Glutamatergic neuron (in vitro differentiated cells): ENCODE measurements at regions not wholly inside any gene's neighbourhood (a gene's known extent, or its start where the extent isn't known, plus 50 kb on each side); places are given as distances from the start of the nearest gene placed in this dataset.
A peak's percentile ranks its signal among the peaks of the same experiment; 100 is the strongest.

Experiments
- DNase-seq: peaks from one replicate; pipeline ENCODE4 v3.0.0; 2022
- H3K27ac Mint-ChIP-seq: one replicate; pipeline ENCODE4 v1.8.0; 2020; ENCODE audit warnings: mild to moderate bottlenecking, mixed read lengths, inconsistent platforms; ENCODE audit not compliant: unreplicated experiment
- H3K27me3 Mint-ChIP-seq: one replicate; pipeline ENCODE4 v1.8.0; 2020; ENCODE audit warnings: mild to moderate bottlenecking, moderate library complexity, mixed read lengths, inconsistent platforms; ENCODE audit not compliant: unreplicated experiment
- H3K36me3 Mint-ChIP-seq: one replicate; pipeline ENCODE4 v1.8.0; 2020; ENCODE audit warnings: mild to moderate bottlenecking, mixed read lengths, inconsistent platforms; ENCODE audit not compliant: unreplicated experiment
- H3K4me1 Mint-ChIP-seq: one replicate; pipeline ENCODE4 v1.8.0; 2020; ENCODE audit warnings: mild to moderate bottlenecking, low read depth, mixed read lengths, inconsistent platforms; ENCODE audit not compliant: unreplicated experiment
- H3K4me3 Mint-ChIP-seq: one replicate; pipeline ENCODE4 v1.8.0; 2020; ENCODE audit warnings: mild to moderate bottlenecking, mixed read lengths, inconsistent platforms; ENCODE audit not compliant: unreplicated experiment
- H3K9me3 Mint-ChIP-seq: one replicate; pipeline ENCODE4 v1.8.0; 2020; ENCODE audit warnings: mild to moderate bottlenecking, moderate library complexity, mixed read lengths, inconsistent platforms; ENCODE audit not compliant: unreplicated experiment
- CTCF ChIP-seq: fragments of 200-600 bp; sonication (generic); IDR thresholded peaks from one replicate; pipeline ENCODE4 v1.5.0; 2021; ENCODE audit not compliant: partially characterized antibody, unreplicated experiment

GRCh38 chr7:10888861-10889260, 84.8 kb upstream of the PHF14 start:
- peaks cover 8% of the 10 kb centered on the region for H3K4me1 Mint-ChIP-seq
- TF ChIP-seq CTCF = no peak
- no peak for DNase-seq

GRCh38 chr7:10889266-10889898, 84.3 kb upstream of the PHF14 start:
- H3K4me3 Mint-ChIP-seq = no peak overlapping the region
- H3K27me3 Mint-ChIP-seq = peaks cover 4% of the 10 kb centered on the region
- peaks cover 6% of the 10 kb centered on the region for H3K9me3 Mint-ChIP-seq
- peak; percentile 75 for TF ChIP-seq CTCF
- H3K4me1 Mint-ChIP-seq = peaks cover 8% of the 10 kb centered on the region
- no peaks in the 10 kb centered on the region for H3K36me3 Mint-ChIP-seq
- peak; percentile 39 for DNase-seq
- H3K27ac Mint-ChIP-seq = peak overlapping the region; percentile 89

More at GRCh38 chr7:10888861-10889260, 84.8 kb upstream of the PHF14 start:
- Mint-ChIP-seq H3K27ac (peak overlapping the region; percentile 89), H3K9me3 (peaks cover 6% of the 10 kb centered on the region), H3K36me3 (no peaks in the 10 kb centered on the region), H3K27me3 (peaks cover 4% of the 10 kb centered on the region), H3K4me3 (no peak overlapping the region)

GRCh38 chr7:10908600-10908999, 65.1 kb upstream of the PHF14 start:
- Mint-ChIP-seq H3K4me3 (peak overlapping the region; percentile 10), H3K27ac (no peak overlapping the region), H3K4me1 (no peaks in the 10 kb centered on the region), H3K36me3 (peaks cover 5% of the 10 kb centered on the region), H3K9me3 (no peaks in the 10 kb centered on the region), H3K27me3 (peaks cover 2% of the 10 kb centered on the region)
- DNase-seq = no peak
- TF ChIP-seq CTCF = no peak

GRCh38 chr7:10910447-10910846, 63.2 kb upstream of the PHF14 start:
- H3K27me3 Mint-ChIP-seq = peaks cover 2% of the 10 kb centered on the region
- peaks cover 5% of the 10 kb centered on the region for H3K36me3 Mint-ChIP-seq
- DNase-seq = no peak
- no peak for TF ChIP-seq CTCF
- no peak overlapping the region for H3K27ac Mint-ChIP-seq
- no peak overlapping the region for H3K4me3 Mint-ChIP-seq
- H3K4me1 Mint-ChIP-seq = no peaks in the 10 kb centered on the region
- H3K9me3 Mint-ChIP-seq = no peaks in the 10 kb centered on the region

- TF ChIP-seq CTCF = no peak
- no peak overlapping the region for H3K27ac Mint-ChIP-seq
- H3K36me3 Mint-ChIP-seq = peaks cover 5% of the 10 kb centered on the region
- peaks cover 2% of the 10 kb centered on the region for H3K27me3 Mint-ChIP-seq
- DNase-seq = no peak
- H3K4me1 Mint-ChIP-seq = no peaks in the 10 kb centered on the region
- no peak overlapping the region for H3K4me3 Mint-ChIP-seq
- no peaks in the 10 kb centered on the region for H3K9me3 Mint-ChIP-seq
These were observed 61.6 kb upstream of the PHF14 start for GRCh38 chr7:10912077-10912476.
